Hippocampal formation (tissue), 2 donors: ENCODE measurements at regions not wholly inside any gene's neighbourhood (a gene's known extent, or its start where the extent isn't known, plus 50 kb on each side); places are given as distances from the start of the nearest gene placed in this dataset.

ENCODE experiments used
- DNase-seq, 2 donors: peaks; one replicate each; lab custom pipeline; 2025; lab: John Stamatoyannopoulos, UW

DNA sequence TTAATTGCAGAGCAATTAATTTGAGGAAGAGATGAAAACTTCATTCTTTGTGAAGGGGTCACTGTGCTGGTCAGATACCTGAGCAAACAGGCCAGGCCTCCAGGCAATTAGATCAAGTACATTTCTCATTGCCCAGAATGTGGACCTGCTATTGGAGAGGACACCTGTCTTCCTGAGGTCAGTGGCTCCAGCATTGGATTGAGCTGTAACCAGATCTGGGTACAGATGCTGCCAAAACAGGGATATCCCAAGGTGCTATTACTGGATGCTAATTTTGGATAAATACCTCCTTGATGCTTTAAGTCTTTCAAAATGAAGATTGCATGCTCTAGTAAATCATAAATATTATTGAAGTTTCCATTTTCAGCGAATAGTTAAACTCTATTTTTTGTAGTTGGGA lies 131.5 kb downstream of the FAM161A start:
- no peak for DNase-seq

DNA sequence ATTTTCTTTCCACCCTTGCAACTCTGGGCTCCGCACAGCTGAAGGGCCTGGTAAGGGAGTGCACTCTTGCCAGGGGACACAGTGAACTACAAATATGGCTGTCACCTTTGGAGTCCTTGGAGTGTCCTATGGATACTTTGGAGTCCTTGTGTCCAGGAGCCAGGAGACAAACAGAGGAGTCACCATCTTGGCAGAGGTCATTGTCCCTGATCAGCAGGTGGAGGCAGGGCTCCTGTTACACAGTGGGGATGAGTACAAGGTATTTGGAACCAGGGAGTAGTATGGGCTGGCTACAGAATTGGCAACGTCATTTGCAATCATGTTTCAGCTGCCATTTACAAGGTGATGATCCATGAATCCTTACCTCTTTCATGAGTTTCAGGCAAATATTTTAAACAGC lies 132.5 kb downstream of the FAM161A start:
- DNase-seq: no peak

DNA sequence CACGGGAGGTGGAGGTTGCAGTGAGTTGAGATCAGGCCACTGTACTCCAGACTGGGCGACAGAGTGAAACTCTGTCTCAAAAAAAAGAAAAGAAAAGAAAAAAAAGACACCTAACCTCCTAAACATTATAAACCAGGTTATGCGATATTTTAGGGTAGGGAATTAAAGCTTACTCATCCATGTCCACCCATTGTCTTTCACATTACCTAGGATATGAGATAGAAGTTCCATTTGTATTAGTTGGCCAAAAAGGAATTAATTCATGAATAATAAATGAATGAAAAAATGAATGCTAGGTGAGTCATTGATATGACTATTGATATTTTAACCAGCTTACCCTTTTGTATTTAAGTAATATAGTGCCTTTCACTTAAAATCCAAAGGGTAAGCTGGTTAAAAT lies 132.9 kb downstream of the FAM161A start:
- DNase-seq: no peak

DNA sequence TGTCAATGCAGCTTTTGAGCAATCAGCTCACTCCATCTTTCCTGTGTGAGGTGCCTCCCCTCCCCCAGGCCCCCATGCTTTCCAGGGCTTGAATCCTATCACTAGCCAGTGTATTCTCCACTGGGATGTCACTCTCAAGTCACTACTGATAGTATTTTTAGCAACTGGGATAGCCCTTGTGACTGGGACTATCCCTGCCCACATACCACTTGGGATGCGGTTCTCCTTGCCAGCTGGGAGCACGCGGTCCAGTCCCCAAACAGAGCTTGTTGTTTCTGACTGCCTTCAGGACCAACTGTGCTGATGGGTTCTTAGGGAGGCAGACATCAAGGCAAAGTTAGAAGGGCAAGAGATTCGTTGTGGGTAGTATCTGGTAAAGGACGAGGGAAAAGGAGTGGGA lies 134.9 kb downstream of the FAM161A start:
- no peak for DNase-seq

DNA sequence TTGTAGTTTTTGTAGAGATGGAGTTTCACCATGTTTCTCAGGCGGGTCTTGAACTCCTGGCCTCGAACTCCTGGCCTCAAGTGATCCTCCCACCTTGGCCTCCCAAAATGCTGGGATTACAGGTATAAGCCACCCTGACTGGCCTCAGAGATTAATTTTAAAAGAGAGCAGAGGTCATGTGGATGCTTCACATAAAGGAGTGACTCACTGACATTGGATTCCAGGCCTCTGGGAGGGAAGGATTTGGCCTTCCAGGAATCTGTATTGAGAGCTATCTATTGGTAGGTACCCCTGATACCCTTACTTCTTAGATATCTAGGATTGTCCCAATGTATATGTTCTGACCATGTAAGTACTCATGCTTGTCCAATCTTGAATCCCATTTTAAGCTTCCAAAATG lies 138.4 kb downstream of the FAM161A start:
- no peak for DNase-seq

DNA sequence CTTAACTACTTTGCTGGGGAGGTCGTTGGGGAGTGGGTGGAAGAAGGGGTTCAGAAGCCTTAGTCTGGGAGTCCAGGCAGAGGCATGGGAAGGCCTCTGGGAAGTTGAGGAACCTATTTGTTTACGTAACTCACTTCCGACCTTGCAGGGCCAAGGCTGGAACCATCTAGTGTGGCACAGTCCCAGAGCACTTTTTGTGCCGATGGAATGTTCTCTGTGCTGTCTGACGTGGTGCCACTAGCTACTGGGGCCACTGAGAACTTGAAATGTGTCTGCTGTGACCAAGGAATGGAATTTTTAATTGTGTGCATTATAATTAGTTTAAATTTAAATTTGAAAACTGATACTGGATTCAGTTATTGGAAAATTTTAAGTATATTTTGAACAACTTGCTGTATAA lies 139.7 kb downstream of the FAM161A start:
- no peak for DNase-seq

DNA sequence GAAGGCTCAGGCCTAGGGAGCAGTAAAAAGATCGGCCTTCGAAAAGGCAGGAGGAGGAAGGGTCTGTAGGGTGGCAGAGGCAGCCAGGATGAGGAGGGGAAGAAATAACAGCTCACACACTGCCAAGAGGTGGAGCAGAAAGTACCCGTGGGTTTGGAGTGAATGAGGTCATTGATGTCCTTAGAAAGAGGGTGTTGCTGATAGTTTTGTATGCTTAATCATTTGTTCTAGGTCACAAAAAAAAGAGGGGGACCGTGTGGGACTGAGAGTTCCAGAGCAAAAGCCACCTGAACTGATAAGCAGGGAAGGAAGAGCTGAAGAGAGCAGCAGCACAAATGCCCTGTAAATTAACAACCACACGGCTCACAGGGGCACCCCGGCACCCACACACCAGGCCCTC lies 140.4 kb downstream of the FAM161A start:
- no peak for DNase-seq

DNA sequence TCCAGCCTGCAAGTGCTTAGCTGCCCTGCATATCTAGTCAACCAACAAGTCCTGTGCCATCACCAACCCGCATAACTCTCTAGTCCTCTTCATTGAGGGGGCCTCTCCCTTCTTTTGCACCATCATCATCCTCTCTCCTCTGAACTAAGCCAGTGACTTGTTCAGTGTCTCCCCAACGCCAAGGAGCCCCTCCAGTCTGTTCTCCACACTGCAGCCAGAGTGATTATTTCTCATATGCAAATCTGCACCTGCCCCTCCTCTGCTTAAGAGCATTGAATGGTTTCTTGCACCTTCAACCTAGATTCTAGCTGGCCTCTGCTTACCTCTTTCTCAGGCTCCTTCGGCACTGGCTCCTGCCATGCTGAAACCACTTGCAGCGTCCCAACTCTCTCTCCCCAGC lies 141.8 kb downstream of the FAM161A start:
- no peak for DNase-seq

DNA sequence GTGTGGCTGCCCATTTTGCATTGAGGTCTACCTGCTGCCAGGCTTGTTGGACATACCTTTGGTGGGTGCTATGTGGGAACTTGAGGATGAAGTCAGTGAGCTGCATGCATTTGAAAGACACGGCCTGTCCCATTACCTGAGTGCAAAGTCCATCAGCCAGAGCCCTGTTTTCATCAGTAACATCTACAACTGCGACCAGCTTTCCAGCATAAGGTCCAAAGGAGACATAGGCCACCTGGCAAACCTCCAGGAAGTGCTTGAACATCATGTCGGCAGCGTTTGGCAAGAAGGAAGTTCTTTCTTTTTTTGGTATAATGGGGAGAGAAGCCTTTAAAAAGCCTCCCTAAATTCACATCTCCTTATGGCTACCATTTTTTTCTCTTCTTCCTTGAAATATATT lies 143.1 kb downstream of the FAM161A start:
- DNase-seq: no peak

DNA sequence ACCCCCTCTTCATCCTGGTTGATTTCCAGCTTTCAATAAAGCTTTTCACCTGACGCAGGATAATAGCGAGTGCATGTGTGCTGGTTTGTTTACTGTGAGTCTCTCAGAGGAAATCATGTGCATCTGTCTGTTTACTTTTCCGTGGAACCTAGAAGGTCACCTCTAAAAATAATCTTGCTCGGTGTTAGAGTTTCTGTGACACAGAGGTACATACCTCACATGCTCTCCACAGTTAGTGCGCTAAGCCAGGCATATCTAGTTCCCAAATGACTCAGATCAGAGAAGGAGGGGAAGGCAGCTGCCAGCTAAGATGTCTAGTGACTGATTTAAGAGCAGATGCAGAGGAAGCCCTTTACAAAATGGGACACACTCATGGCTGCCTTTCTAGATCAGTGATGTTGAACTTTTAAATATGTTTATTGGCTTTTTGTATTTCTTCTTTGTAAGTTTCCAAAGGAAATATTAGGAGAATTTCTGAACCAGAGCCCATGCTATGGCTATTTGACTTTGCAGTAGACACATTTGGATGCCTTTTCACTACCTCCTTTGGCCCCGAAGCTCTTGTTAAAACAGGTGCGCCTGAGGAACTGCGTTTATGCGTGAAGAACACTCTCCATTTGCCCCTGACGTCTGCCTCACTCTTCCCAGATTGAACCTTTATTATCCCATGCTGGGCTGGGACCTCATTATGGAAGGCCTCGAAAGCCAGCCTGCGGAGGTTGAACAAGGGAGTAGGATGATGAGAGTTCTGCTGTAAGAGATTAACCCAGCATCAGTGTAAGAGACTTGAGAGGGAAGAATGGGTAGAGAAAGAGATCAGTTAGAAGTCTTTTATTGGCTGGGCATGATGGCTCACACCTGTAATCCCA lies 145.6 kb downstream of the FAM161A start:
- DNase-seq: no peak

DNA sequence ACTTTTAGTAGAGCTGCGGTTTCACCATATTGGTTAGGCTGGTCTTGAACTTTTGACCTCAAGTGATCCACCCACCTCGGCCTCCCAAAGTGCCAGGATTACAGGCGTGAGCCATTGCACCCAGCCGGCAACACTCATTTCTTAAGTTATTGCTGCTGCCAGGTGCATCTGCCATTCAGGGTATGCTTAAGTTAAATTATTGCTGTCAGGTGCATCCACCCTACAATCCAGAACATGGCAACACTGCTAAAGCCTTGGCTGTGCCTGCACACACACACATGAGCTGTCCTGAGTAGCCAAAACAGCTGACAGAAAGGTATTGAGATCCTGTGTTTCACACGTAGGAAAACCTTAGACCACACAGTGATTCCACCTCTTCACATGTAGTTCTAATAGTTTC lies 148.2 kb downstream of the FAM161A start:
- no peak for DNase-seq

DNA sequence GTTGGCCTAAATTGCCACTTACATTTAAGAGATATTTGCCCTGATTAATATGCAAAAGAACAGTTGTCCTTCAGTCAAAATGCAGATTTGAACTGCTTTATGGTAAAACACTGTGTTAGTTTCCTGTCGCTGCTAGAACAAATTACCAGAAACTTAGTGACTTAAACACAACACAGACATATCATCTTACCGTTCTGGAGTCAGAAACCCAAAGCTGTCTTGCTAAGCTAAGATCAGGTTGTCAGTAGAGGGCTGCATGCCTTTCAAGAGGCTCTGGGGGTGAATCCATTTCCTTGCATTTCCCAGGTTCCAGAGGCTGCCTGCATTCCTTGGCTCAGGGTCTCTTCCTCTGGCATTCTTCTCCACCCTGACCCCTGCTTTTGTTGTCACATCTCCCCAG lies 149.5 kb downstream of the FAM161A start:
- DNase-seq: no peak

DNA sequence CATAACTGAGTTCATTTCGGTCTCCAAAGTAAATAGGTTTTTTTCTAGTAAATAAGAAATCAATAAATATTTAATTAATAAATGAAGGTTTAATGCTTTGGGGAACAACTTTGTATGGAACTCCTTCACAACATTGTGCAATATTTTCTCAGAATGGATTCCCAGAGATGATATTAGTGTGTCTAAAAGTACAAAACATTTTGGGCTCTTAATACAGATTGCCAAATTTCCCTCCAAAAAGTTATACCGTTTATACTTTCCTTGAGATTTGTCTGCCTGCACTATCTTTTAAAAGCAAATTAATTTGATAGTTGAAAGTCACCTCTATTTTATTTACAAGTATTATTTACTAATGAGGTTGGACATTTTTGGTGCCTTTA lies 151.8 kb downstream of the FAM161A start:
- no peak for DNase-seq

DNA sequence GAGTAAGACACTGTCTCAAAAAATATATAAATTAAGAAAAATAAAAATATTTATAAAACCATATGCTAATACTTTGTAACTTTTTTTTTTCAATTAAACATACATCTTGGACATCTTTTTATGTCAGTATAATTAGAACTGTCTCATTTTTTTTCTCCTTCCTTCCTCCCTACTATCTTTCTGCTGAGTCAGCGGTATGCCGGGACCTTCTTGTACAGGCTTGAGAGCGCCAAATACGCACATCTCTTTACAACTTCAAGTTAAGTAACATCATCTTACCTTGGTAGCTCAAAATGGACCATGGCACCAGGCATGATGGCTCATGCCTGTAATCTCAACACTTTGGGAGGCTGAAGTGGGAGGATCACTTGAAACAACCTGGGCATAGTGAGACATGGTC lies 153.4 kb downstream of the FAM161A start:
- no peak for DNase-seq

DNA sequence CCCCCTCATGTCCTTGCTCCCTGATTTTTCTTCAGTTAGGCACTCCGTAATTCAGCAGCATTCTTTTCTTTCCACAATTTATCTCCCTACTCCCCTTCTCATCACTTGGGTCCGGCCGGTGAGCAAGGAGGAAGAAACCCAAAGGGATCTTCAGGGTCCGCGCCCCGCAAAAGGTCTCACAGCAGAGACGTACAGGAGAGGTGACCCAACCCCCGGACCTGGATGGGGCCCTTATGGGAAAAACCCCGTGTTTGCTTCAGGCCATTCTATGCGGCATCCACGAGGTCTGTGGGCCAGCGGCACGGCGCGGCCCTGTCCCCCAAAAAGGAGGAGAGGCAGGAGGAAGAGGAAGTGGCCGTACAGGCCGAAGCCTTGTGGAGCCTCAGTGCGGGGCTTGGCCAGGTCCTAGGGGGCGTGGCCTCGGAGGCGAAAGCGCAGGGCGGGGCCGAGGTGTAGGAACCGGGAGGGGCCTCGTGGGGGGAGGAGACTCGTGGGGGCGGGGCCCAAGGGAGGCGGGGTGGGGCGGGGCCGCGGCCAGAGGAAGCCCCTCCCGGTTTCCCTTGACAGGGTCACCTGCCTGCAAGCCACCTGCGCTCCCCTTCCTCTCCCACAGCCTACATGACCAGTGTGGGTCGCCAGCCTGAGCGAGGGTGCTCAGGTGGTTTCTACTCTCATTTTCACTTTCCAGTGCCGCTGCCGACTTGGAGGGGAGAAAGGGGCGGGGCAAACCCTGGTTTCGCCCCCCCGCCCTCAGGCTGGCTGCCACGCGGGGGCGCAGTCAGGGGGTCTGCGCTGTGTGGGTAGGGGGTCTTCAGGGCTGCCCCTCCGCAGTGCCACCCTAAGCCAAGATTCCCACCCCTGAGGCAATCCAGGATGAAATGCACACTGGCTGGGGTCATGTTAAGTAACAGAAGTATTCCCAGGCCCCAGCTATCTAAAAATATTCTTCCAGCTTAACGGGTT lies 156.4 kb upstream of the XPO1 start:
- DNase-seq: peak; percentile 85 to 92

DNA sequence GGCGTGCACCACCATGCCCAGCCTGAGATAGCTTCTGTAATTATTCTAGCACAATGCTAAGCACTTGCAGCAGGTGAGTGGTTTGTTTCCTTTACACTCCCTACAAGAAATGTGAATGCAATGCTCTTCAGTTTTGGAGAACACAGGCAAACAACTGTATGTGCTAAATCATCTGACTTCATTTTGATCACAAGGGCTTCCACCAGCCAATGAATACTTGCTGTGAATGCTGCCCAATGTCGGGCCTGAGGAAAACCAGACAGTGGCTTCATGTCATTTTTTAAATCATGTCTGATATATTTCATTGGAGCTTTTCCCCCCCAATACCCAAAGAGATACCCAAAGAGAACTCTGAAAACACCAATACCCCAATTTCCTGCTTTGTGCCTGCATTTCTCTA lies 155.6 kb upstream of the XPO1 start:
- DNase-seq: no peak

DNA sequence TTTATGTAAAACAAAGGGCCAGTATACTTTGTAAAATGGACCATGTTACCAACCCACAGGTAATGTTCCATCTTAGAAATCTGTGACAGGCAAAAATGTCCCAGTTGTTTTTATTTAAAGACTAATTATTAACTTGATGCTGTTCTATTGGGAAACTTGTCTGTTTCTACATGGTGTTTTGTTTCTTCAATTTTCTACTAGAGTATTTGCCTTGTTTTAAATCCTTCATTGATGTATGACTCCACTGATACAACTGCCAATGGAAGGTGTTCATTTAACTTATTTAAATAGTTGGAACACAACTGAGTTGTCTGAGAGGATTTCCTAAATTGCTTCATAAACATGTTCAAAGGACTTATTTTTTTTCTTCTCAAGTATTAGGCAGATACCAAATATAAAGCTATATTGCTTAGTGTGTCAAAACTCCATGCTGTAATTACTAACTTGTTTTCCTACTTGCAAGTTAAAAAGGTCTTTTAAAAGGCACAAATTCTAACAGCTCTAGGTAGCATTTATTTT lies 152.0 kb upstream of the XPO1 start:
- no peak for DNase-seq

DNA sequence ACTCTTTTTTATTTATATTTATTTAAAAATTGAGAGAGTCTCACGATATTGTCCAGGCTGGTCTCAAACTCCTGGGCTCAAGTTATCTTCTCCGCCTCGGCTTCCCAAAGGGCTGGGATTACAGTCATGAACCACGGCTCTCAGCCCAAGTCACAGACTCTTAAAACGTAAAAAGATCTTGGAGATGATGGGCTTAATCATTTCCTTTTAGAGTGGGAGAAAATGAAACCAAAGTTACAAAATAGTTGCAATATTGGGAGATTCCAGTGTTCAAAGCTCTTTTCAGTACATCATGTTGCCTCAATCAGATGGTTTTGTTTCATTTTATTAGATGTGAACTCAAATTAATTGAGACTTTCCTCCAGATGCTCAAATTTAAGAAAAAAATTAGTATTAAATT lies 151.4 kb upstream of the XPO1 start:
- no peak for DNase-seq

DNA sequence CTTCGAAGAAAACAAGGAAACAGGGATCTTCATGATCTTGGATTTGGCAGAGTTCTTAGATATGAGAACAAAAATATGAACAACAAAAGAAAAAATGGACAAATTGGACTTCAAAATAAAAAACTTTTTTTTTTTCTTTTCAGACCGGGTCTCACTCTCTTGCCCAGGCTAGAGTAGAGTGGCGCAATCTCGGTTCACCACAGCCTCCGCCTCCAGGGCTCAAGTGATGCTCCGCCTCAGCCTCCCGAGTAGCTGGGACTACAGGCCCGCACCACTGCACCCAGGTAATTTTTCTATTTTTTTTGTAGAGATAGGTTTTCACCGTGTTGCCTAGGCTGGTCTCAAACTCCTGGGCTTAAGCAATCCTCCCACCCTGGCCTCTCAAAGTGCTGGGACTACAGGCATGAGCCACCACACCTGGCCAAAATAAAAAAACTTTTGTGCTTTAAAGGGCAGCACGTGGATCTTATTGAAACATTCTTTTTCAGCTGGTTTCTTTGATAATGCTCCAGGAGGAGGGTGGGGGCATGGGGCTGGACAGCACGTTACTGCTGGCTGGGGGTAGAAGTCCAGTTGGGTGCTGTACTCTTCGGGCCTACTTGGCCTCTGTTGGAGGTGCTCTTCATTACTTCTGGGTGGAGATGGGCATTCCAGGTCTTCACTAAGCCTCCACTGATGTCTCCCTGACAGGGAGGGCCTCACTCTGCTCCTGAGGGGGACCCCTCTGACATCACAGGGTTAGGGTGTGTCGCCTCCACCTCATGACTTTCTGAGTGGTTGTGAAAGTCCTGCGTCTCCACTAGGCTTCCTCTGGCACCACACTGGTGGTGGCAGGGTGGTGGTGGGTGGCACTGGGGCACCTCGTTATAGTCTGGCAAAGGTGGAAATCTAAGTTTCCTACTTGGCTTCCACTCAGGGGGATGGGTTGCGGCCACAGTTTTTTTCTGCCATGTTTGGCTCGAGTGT lies 150.5 kb upstream of the XPO1 start:
- no peak for DNase-seq

DNA sequence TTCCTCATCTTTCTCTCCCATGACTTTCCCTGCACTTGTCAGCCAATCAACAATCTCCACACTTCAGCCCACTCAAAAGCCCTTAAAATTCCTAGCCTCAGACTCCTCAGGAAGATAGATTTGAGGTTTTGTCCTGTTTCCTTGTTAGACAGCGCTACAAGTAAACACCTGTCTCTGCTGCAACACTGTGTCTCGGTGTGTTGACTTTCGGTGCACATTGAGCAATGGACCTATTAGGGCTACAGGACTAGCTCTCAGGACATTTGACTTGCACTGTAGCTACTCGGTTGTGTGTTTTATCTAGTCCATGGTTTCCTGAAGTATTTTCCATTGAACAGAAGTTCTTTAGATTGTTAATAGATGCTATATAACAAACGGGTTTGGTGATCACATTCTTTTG lies 140.9 kb upstream of the XPO1 start:
- no peak for DNase-seq

DNA sequence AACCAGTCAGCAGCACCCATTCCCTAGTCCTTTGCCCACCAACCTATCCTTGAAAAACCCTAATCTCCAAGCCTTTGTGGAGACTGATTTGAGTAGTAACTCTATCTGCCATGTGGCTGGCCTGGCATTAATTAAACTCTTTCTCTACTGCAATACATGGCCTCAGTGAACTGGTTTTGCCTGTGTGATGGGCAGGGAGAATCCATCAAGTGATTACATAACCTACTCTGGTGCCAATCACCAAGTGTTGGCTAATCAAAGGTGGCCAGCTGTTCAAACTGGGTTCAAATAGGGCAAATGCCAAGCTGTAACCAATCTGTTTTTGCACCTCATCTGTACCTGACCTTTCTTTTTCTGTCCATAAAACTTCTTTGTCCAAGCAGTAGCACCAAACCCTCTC lies 139.8 kb upstream of the XPO1 start:
- DNase-seq: no peak

DNA sequence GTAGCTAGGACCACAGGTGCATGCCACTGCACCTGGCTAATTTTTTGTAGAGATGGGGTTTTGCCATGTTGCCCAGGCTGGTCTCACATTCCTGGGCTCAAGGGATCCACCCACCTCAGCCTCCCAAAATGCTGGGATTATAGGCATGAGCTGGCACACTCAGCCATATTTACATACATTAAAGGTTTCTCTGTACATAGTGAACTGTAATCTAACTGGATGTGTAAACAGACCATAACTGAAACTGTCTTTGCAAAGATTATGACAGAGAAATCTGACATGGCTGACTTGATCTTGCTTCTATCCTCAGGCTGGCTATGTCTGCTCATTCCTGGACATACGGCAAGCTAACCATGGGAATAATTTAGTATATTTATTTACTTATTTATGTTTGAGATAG lies 139.2 kb upstream of the XPO1 start:
- no peak for DNase-seq
